Glutamatergic neuron (in vitro differentiated cells): ENCODE measurements at regions not wholly inside any gene's neighbourhood (a gene's known extent, or its start where the extent isn't known, plus 50 kb on each side); places are given as distances from the start of the nearest gene placed in this dataset.

ENCODE experiments used
- DNase-seq: peaks from one replicate; pipeline ENCODE4 v3.0.0; 2022
- H3K27ac Mint-ChIP-seq: one replicate; pipeline ENCODE4 v1.8.0; 2020; ENCODE audit warnings: mild to moderate bottlenecking, mixed read lengths, inconsistent platforms; ENCODE audit not compliant: unreplicated experiment
- H3K27me3 Mint-ChIP-seq: one replicate; pipeline ENCODE4 v1.8.0; 2020; ENCODE audit warnings: mild to moderate bottlenecking, moderate library complexity, mixed read lengths, inconsistent platforms; ENCODE audit not compliant: unreplicated experiment
- H3K36me3 Mint-ChIP-seq: one replicate; pipeline ENCODE4 v1.8.0; 2020; ENCODE audit warnings: mild to moderate bottlenecking, mixed read lengths, inconsistent platforms; ENCODE audit not compliant: unreplicated experiment
- H3K4me1 Mint-ChIP-seq: one replicate; pipeline ENCODE4 v1.8.0; 2020; ENCODE audit warnings: mild to moderate bottlenecking, low read depth, mixed read lengths, inconsistent platforms; ENCODE audit not compliant: unreplicated experiment
- H3K4me3 Mint-ChIP-seq: one replicate; pipeline ENCODE4 v1.8.0; 2020; ENCODE audit warnings: mild to moderate bottlenecking, mixed read lengths, inconsistent platforms; ENCODE audit not compliant: unreplicated experiment
- H3K9me3 Mint-ChIP-seq: one replicate; pipeline ENCODE4 v1.8.0; 2020; ENCODE audit warnings: mild to moderate bottlenecking, moderate library complexity, mixed read lengths, inconsistent platforms; ENCODE audit not compliant: unreplicated experiment
- CTCF ChIP-seq: fragments of 200-600 bp; sonication (generic); IDR thresholded peaks from one replicate; pipeline ENCODE4 v1.5.0; 2021; ENCODE audit not compliant: partially characterized antibody, unreplicated experiment

GRCh38 chr2:212831671-212832199, 293.1 kb upstream of the ERBB4 start:
- Mint-ChIP-seq H3K27ac (no peak overlapping the region), H3K27me3 (no peaks in the 10 kb centered on the region), H3K36me3 (peaks cover 6% of the 10 kb centered on the region), H3K4me1 (no peaks in the 10 kb centered on the region), H3K4me3 (no peak overlapping the region), H3K9me3 (peaks cover 4% of the 10 kb centered on the region)
- DNase-seq = no peak
- no peak for TF ChIP-seq CTCF

GRCh38 chr2:212816267-212816666, 277.7 kb upstream of the ERBB4 start:
- no peaks in the 10 kb centered on the region for H3K9me3 Mint-ChIP-seq
- TF ChIP-seq CTCF = no peak
- no peaks in the 10 kb centered on the region for H3K36me3 Mint-ChIP-seq
- H3K4me1 Mint-ChIP-seq = no peaks in the 10 kb centered on the region
- no peak overlapping the region for H3K27ac Mint-ChIP-seq
- no peak overlapping the region for H3K4me3 Mint-ChIP-seq
- no peak for DNase-seq
- H3K27me3 Mint-ChIP-seq = no peaks in the 10 kb centered on the region

GRCh38 chr2:212815453-212815852, 276.9 kb upstream of the ERBB4 start:
- TF ChIP-seq CTCF = no peak
- Mint-ChIP-seq H3K36me3 (no peaks in the 10 kb centered on the region), H3K27me3 (no peaks in the 10 kb centered on the region), H3K4me1 (no peaks in the 10 kb centered on the region), H3K27ac (no peak overlapping the region), H3K9me3 (no peaks in the 10 kb centered on the region), H3K4me3 (no peak overlapping the region)
- no peak for DNase-seq

GRCh38 chr2:212814941-212815340, 276.3 kb upstream of the ERBB4 start:
- no peak for TF ChIP-seq CTCF
- no peaks in the 10 kb centered on the region for H3K36me3 Mint-ChIP-seq
- no peaks in the 10 kb centered on the region for H3K9me3 Mint-ChIP-seq
- H3K4me1 Mint-ChIP-seq = no peaks in the 10 kb centered on the region
- no peaks in the 10 kb centered on the region for H3K27me3 Mint-ChIP-seq
- no peak for DNase-seq
- no peak overlapping the region for H3K27ac Mint-ChIP-seq
- H3K4me3 Mint-ChIP-seq = no peak overlapping the region

- no peaks in the 10 kb centered on the region for H3K9me3 Mint-ChIP-seq
- TF ChIP-seq CTCF = no peak
- H3K27me3 Mint-ChIP-seq = no peaks in the 10 kb centered on the region
- no peaks in the 10 kb centered on the region for H3K4me1 Mint-ChIP-seq
- H3K4me3 Mint-ChIP-seq = no peak overlapping the region
- no peak overlapping the region for H3K27ac Mint-ChIP-seq
- DNase-seq = no peak
- H3K36me3 Mint-ChIP-seq = no peaks in the 10 kb centered on the region
Observed at GRCh38 chr2:212811921-212812320, 273.3 kb upstream of the ERBB4 start.
